GM04504 (cell line): ENCODE measurements at regions not wholly inside any gene's neighbourhood (a gene's known extent, or its start where the extent isn't known, plus 50 kb on each side); places are given as distances from the start of the nearest gene placed in this dataset.

ENCODE experiments used
- DNase-seq: peaks from one replicate; pipeline ENCODE4 v3.0.0-alpha.2; 2012; ENCODE audit warnings: low read depth

DNA sequence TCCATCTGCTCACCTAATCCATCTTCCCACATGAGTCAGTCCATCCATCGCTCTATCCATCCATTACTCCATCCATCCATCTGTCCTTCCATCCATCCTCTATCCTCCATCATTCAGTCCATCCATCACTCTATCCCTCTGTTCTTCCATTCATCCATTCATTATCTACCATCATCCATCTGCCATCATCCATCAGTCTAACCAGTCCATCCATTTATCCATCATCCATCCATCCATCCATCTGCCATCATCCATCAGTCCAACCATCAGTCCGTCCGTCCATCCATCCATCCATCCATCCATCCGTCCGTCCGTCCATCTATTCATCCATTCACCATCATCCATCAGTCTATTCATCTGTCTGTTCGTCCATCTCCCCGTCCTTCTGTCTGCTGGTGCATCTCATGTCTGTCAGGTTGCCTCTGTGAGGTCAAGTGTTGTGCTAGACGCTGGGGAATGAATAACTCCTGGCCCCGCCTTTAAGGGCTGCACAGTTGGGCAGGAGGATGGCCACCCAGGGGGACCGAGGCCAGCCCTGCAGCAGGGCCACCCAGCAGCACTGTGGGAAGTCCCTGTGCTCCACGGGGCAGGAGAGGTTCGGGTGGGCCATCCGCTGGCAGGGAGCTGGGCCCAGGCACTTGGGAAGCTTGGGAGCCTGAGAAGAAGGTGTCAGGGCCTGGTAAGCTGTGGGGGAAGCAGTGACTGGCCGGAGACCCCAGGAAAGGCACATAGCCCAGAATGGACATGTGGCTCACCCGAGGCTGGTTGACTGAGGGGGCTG is 137.1 kb downstream of the CTTN start:
- DNase-seq, result no peak

DNA sequence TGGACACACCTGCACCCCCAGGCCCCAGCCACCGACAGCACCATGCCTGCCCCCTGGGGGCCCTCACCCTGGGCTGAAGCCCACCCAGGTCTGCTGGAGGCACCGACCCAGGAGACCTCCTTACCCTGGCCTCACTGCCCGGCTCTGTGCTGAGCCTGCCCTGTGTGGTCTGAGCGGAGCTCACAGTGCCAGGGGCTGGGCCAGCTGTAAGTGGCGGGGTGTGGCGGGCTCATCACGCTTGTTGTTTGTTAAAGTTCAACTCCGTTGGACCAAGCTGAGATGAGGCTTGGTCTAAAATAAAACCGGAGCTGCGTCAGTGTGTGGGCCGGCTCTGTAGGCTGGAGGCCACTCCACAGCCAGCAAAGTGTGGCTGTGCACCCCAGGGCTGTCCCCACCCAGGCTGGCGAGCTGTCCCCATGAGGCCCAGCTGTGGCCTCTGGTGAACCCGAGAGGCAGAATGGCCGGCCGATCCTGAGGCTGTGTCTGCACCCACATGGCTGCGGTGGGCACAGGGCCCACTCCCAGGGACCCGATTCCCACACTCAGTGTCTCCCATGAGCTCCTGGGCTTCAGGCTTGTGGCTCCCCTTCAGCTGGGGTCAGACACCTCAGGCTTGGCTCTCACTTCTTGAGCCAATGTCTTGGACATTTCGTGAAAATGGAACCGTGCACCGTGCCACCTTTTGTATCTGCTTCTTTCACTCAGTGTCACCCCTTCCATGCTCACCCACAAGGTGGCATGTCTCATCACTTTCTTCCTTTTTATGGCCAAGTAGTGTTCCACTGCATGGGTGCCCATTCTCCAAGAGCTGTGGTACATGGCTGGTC is 137.9 kb downstream of the CTTN start:
- no peak for DNase-seq

DNA sequence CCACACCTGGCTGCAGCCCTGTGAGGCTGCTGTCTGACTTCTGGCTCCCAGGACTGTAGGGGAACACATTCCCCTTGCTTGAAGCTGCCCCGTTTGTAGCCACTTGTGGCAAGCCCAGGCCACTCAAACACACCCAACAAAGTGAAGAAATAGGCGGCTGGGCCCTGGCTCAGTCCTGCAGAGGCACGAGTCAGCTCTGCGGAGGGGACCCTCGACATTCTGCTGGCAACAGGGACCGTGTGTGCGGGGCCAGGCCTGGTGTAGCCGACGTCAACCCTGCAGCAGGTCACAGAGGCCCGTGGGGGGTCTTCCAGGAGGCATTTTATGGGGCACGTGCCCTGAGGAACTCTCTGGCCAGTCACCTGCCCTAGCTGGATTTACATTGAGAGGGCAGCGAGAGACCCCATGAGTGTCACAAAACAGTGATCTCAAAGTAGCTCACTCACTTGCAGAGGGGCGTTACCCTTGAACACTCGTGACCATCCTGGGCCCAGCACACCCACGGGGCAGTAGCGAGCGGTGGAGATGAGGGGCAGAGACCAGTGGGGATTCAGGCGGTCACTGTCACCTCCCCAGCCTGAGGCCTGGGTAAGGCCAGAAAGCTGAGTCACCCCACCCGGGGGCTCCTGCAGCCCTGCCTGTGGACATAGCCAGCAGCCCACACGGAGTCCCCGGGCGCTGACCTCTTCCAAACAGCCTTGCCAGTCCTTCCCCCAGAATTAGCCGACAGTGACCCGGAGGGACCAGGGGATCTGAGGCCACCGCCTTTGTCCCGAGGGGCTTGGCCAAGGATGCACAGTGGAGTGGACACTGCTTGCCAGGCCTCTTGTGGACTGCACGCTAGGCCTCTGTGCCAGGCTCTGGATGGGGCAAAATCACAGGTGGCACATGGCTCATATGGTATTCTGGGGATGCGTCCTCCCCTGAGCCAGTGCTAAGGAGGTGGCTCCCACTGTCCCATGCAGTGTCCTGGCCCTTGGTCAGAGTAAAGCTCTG is 139.5 kb downstream of the CTTN start:
- no peak for DNase-seq

DNA sequence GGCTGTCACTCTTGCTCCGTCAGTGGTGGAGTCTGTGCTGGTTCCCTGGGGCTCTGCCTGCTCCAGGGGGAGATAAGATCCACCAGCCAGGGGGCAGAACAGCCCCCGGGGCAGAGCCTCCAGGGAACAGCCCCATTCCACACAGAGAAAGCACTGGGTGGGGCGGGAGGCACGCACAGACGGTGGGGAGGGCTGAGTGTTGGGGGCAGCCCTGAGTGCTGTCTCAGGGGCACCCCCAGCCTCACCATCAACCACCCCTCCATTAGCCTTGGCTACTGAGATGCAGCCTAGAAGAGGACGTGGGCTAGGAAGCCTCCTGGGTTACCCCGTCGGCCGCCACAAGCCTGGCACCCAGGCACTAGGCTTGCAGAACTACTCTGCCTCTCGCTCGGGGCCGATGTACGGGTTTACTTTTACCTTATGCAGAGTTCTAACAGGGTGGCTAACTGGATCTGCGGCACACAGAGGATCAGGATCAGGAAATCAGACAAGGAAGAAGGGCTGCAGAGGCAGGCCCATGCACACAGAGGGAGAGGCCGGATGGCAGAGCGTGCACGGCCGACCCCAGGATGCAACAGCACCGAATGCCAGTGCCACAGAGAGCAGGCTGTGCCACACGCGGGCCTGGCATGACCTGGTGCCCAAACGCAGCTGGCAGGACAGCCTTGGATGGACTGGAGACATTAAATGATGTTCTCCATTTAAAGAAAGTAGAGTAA is 140.5 kb downstream of the CTTN start:
- DNase-seq, result no peak

DNA sequence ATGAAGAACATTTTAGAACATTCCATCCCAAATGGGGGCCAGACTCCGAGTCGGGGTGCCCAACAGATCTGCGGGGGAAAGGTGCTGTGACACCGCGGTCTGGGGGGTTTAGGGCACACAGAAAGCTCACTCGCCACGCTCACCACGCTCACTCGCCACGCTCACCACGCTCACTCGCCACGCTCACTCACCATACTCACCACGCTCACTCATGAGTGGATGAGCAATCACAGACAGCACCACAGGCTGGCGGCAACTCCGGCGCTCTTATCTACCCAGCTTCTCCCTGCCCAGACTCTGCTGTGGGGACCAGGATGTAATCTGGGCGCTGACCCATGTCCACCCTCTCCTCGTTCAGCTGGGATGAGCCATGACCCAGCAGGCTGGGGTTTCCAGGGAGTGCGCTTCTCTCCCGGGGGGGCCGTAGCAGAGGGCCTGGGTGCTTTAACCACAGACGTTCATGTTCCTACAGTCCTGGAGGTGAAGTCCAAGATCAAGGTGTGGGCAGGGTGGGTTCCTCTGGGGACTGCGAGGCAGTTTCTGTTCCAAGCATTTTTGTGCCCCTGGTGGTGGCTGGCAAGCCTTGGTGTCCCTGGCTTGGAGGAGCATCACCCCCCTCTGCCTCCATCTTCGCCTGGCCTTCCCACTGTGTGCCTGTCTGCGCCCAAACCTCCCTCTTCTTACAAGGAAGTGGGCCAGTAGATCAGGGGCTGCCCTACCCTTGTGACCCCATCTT is 141.2 kb downstream of the CTTN start:
- no peak for DNase-seq

DNA sequence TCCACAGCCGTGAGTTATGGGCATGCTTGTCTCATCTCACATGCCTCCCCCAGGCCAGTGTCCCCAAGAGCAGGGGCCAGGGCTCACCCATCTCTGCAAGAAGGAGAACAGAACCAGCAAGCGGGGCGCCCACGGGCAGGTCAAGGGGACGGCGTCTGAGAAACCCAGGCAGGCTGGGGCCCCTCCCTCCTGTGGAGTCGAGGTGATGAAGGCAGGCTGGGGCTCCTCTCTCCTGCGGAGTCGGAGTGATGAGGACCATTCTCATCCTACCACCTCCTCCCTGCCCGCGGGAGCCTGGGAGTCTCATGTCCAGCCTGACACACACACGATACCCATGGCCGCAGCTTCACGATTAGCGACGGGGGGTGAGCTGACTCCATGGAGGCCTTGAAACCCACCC is 141.9 kb downstream of the CTTN start:
- no peak for DNase-seq

GRCh38 chr11:70541176-70541575 is 142.8 kb downstream of the CTTN start:
- no peak for DNase-seq

GRCh38 chr11:70541699-70542098 is 143.4 kb downstream of the CTTN start:
- DNase-seq, result no peak

DNA sequence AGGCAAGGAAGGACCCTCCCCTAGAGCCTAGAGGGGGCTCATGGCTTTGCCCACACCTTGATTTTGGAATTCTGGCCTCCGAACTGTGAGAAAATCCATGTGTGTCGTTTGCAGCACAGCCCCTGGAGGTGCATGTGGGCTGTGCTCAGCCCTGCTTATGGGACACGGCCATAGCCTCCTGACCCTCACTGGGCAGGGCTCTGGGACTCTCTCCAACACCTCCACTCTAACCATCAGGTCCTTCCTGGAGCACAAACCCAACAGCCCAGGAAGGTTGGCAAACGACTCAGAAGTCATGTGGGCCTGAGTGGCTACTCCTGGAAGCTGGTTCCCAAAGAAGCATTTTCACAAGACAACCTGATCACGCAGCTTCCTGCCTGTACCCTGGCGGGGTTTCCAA is 144.1 kb downstream of the CTTN start:
- DNase-seq, result no peak

GRCh38 chr11:70542811-70543210 is 144.5 kb downstream of the CTTN start:
- DNase-seq, result no peak

DNA sequence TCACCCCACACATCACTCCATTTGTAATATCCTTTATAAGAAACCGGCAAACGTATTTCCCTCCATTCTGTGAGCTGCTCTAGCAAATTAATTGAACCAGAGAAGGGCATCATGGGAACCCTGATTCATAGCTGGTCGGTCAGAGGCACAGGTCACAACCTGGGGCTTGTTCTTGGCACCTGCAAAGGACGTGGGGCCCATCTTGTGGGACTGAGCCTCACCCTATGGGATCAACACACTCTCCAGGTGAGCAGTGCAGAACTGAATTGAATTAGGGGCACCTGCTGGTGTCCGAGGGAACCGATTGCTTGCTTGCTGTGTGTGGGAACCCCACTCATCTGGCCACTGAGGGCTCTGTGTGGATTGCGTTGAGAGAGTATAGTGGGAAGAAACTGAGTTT is 145.3 kb downstream of the CTTN start:
- DNase-seq, result no peak

DNA sequence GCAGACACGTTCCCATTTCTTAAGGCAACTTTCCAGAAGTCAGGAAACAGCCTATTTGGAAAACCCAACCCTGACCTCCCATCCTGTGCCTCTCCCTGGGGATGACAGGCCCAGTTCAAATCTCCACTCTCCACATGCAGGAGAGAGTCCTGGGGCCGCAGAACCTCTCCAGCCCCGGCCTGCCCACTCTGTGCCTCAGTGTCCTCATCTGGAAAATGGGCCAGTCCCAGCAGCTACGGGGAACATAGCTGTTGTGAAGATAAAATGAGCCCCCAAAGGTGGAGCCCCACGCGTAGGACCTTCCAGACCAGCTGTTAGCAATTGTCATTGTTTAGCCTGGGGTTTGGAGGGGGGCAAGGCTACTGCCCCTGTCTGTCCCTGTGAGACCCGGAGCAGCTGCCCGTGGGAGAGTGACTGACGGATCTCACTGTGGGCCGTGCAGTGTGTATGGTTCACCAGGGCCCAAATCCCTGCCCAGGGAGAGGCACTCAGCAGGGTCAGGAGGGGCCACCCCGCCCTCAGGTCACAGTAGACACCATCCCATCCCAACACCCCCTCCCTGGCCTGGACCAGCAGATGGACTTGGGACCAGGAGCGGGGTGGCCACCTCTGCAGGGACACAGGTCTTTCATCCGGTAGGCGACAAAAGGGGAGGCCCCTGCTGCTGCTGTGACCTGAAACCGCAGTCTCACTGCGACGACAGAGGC is 145.9 kb downstream of the CTTN start:
- DNase-seq, result no peak

- no peak for DNase-seq
These were observed 146.7 kb downstream of the CTTN start for GRCh38 chr11:70544774-70545609.

- DNase-seq, result no peak
These were observed 147.2 kb downstream of the CTTN start for GRCh38 chr11:70545610-70545912.

DNA sequence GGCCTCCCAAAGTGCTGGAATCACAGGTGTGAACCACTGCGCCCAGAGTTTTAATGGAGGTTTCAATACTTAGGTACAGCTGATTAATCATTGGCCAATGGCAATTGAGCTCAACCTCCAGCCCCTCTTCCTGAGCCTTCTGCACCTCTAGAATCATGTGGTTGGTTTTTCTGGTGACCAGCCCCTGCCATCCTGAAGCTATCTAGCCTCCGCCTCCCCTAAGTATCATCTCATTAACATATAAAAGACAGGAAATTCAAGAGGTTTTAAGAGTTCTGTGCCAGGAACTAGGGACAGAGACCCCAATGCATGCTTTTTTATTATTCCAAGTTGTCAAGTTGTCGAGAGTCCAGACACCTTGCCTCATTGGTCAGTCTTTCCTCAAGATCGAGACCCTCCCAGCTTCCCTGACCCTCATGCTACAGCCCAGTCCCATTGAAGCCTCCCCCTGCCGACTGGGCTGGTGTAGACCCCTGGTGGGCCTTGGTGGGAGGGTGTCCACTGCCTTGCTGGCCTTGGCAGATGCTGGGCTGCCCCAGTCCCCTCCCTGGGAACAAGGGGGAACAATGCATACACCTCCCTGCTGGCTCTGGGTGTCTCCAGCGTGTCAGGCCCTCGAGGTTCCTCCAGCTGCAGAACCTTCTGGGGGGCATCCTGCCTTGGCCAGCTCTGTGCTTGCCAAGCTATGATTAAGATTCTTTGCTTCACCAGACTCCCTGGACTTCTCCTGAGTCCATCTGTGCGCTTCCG is 148.0 kb downstream of the CTTN start:
- DNase-seq, result no peak

DNA sequence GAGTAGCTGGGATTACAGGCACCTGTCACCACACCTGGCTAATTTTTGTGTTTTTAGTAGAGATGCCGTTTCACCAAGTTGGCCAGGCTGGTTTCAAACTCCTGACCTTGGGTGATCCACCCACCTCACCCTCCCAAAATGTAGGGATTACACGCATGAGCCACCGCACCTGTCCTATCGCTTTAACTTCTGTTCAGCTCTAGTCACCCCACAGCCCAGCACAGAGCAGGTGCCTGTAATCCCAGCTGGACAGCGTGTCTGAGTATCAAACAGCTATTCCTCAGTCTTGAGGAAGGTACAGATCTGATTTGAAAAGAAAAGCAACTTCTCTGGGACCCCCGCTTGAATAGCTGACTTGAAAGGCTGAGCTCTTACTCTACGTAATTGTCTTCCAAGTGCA is 149.1 kb downstream of the CTTN start:
- DNase-seq, result no peak

GRCh38 chr11:70547821-70548670 is 149.7 kb downstream of the CTTN start:
- DNase-seq, result no peak

- DNase-seq, result no peak
These were observed 150.6 kb downstream of the CTTN start for GRCh38 chr11:70548976-70549375.
